Caco-2 (cell line): ENCODE measurements at regions not wholly inside any gene's neighbourhood (a gene's known extent, or its start where the extent isn't known, plus 50 kb on each side); places are given as distances from the start of the nearest gene placed in this dataset.

Experiments
- BruUV-seq: library from RNA; stranded (reverse); fragments of 400-500 nt; replicated peaks from 2 replicates; lab custom pipeline; 2021; lab: Mats Ljungman, UMichigan
- CTCF ChIA-PET: fragments of 300-600 bp; sonication (Branson Sonifier 250); formaldehyde crosslinking; loops from one replicate; lab custom pipeline; 2022; ENCODE audit warnings: antibody characterized with exemption; lab: Charles Lee
- POLR2A ChIA-PET: fragments of 300-600 bp; sonication (Branson Sonifier 250); formaldehyde crosslinking; loops from one replicate; lab custom pipeline; 2022; ENCODE audit warnings: antibody characterized with exemption; lab: Charles Lee
- DNase-seq, 2 experiments: peaks; one replicate each; pipeline versions ENCODE4 v3.0.0 to v3.0.0-alpha.2; 2020 to 2022
- H3K27me3 ChIP-seq: replicated peaks from 2 replicates; pipeline ENCODE4 v1.6.0; 2011; ENCODE audit warnings: low read length; ENCODE audit not compliant: control insufficient read depth, insufficient read depth
- H3K36me3 ChIP-seq: 2 replicates; pipeline ENCODE4 v1.5.1; 2011; ENCODE audit warnings: low read length; ENCODE audit not compliant: control insufficient read depth, insufficient read depth
- H3K4me1 ChIP-seq: fragments of 250-450 bp; sonication (Bioruptor Pico); 2 replicates; pipeline ENCODE4 v1.5.1; 2020; ENCODE audit warnings: mild to moderate bottlenecking
- H3K4me3 ChIP-seq: 2 replicates; pipeline ENCODE4 v1.5.1; 2011; ENCODE audit warnings: low read depth, mild to moderate bottlenecking, control low read depth, low read length
- H3K9me3 ChIP-seq: fragments of 250-450 bp; sonication (Bioruptor Pico); 2 replicates; pipeline ENCODE4 v1.5.1; 2020; ENCODE audit warnings: mild to moderate bottlenecking, moderate library complexity
- H3K27ac Mint-ChIP-seq: one replicate; pipeline ENCODE4 v1.8.0; 2022; ENCODE audit warnings: mixed read lengths; ENCODE audit not compliant: unreplicated experiment
- H3K27me3 Mint-ChIP-seq: one replicate; pipeline ENCODE4 v1.8.0; 2022; ENCODE audit warnings: mixed read lengths; ENCODE audit not compliant: insufficient read depth, unreplicated experiment
- H3K36me3 Mint-ChIP-seq: one replicate; pipeline ENCODE4 v1.8.0; 2022; ENCODE audit warnings: mild to moderate bottlenecking, mixed read lengths; ENCODE audit not compliant: insufficient read depth, unreplicated experiment
- H3K4me1 Mint-ChIP-seq: one replicate; pipeline ENCODE4 v1.8.0; 2022; ENCODE audit warnings: low read depth, mixed read lengths; ENCODE audit not compliant: unreplicated experiment
- H3K4me3 Mint-ChIP-seq: one replicate; pipeline ENCODE4 v1.8.0; 2022; ENCODE audit warnings: mild to moderate bottlenecking, moderate library complexity, mixed read lengths; ENCODE audit not compliant: unreplicated experiment
- H3K9me3 Mint-ChIP-seq: one replicate; pipeline ENCODE4 v1.8.0; 2022; ENCODE audit warnings: mixed read lengths; ENCODE audit not compliant: unreplicated experiment
- intact Hi-C: fragments of 100-400 bp; cut with micrococcal nuclease; formaldehyde crosslinking; loops from one replicate; pipeline ENCODE4 v1.10.0; 2022; ENCODE audit not compliant: unreplicated experiment
- TF ChIP-seq, protein P1 (sequence below), 2 experiments: fragments of 200-600 bp in 1 of 2; IDR thresholded peaks; 1 replicate in 1 of 2; 2 replicates in 1 of 2; pipeline versions ENCODE4 v1.5.1 to v1.8.0; 2011 to 2022; ENCODE audit warnings: antibody characterized with exemption in 1 of 2, control low read depth in 1 of 2, inconsistent platforms in 1 of 2, low read depth in 1 of 2, low read length in 1 of 2, mild to moderate bottlenecking in 1 of 2, moderate library complexity in 1 of 2; ENCODE audit not compliant: insufficient read depth in 1 of 2, severe bottlenecking in 1 of 2, unreplicated experiment in 1 of 2

- intact Hi-C loops, result loop anchor here (10.0 kb wide), 1 partner anchor 1936 kb away; no protein-coding TSS in a partner anchor
- POLR2A ChIA-PET, result interaction anchor here (0.6 kb wide), 1 partner anchor 257 kb away, joined by 4 read pairs; the partner anchor contains the start of gene RASA1
- Mint-ChIP-seq H3K4me1 (no peaks in the 10 kb centered on the region), H3K27me3 (peaks cover 9% of the 10 kb centered on the region), H3K9me3 (no peaks in the 10 kb centered on the region), H3K36me3 (no peaks in the 10 kb centered on the region), H3K27ac (no peak overlapping the region), H3K4me3 (no peak overlapping the region)
- H3K27me3 ChIP-seq, result no peaks in the 10 kb centered on the region
- TF ChIP-seq, protein P1, sequence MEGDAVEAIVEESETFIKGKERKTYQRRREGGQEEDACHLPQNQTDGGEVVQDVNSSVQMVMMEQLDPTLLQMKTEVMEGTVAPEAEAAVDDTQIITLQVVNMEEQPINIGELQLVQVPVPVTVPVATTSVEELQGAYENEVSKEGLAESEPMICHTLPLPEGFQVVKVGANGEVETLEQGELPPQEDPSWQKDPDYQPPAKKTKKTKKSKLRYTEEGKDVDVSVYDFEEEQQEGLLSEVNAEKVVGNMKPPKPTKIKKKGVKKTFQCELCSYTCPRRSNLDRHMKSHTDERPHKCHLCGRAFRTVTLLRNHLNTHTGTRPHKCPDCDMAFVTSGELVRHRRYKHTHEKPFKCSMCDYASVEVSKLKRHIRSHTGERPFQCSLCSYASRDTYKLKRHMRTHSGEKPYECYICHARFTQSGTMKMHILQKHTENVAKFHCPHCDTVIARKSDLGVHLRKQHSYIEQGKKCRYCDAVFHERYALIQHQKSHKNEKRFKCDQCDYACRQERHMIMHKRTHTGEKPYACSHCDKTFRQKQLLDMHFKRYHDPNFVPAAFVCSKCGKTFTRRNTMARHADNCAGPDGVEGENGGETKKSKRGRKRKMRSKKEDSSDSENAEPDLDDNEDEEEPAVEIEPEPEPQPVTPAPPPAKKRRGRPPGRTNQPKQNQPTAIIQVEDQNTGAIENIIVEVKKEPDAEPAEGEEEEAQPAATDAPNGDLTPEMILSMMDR (IDR thresholded peaks at IDR 0.05; ENCODE audit: insufficient read depth in 1 of 2, low read depth in 1 of 2, low read length in 1 of 2, severe bottlenecking in 1 of 2, unreplicated experiment in 1 of 2), result no peak
- CTCF ChIA-PET, result no interaction called here
- no peak for DNase-seq
- no TSS peak for BruUV-seq
- no peak overlapping the region for H3K4me3 ChIP-seq
- H3K4me1 ChIP-seq, result no peaks in the 10 kb centered on the region
- H3K36me3 ChIP-seq, result no peaks in the 10 kb centered on the region
- H3K9me3 ChIP-seq, result no peaks in the 10 kb centered on the region
Observed at GRCh38 chr5:87010736-87011135, 256.9 kb upstream of the RASA1 start.

DNA sequence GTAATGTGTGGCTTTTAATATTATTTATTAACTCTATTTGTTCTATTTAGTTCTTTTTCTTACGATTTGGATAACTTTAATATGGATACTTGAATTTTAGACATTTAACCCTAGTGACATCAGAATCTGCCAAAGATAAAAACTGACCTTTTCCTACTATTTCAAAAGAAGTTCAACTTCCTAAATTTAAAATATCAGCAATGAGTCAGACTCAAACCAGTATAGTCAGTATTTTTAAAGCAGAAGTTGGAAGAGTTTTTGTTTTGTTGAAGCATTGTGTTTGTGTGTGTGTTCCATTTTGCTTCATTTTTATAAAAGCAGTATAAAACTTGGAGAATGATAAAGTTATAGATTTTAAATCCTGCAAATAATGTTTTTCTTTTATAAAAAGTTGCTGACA lies 251.8 kb upstream of the RASA1 start:
- H3K4me3 ChIP-seq, result no peak overlapping the region
- no peak overlapping the region for H3K4me3 Mint-ChIP-seq
- H3K27me3 ChIP-seq, result no peaks in the 10 kb centered on the region; the same call in 1 of the 2 replicates
- H3K4me1 ChIP-seq, result no peaks in the 10 kb centered on the region
- TF ChIP-seq, protein P1 (IDR thresholded peaks at IDR 0.05; ENCODE audit: insufficient read depth in 1 of 2, low read depth in 1 of 2, low read length in 1 of 2, severe bottlenecking in 1 of 2, unreplicated experiment in 1 of 2), result no peak
- H3K4me1 Mint-ChIP-seq, result no peaks in the 10 kb centered on the region
- peaks cover 2% of the 10 kb centered on the region for H3K27me3 Mint-ChIP-seq
- BruUV-seq, result no TSS peak
- no peak for DNase-seq
- no peaks in the 10 kb centered on the region for H3K9me3 Mint-ChIP-seq
- H3K36me3 ChIP-seq, result no peaks in the 10 kb centered on the region
- CTCF ChIA-PET, result no interaction called here
- intact Hi-C loops, result loop anchor here (10.0 kb wide), 1 partner anchor 1941 kb away; no protein-coding TSS in a partner anchor
- no peaks in the 10 kb centered on the region for H3K9me3 ChIP-seq
- H3K27ac Mint-ChIP-seq, result no peak overlapping the region
- no peaks in the 10 kb centered on the region for H3K36me3 Mint-ChIP-seq
- POLR2A ChIA-PET, result no interaction called here

DNA sequence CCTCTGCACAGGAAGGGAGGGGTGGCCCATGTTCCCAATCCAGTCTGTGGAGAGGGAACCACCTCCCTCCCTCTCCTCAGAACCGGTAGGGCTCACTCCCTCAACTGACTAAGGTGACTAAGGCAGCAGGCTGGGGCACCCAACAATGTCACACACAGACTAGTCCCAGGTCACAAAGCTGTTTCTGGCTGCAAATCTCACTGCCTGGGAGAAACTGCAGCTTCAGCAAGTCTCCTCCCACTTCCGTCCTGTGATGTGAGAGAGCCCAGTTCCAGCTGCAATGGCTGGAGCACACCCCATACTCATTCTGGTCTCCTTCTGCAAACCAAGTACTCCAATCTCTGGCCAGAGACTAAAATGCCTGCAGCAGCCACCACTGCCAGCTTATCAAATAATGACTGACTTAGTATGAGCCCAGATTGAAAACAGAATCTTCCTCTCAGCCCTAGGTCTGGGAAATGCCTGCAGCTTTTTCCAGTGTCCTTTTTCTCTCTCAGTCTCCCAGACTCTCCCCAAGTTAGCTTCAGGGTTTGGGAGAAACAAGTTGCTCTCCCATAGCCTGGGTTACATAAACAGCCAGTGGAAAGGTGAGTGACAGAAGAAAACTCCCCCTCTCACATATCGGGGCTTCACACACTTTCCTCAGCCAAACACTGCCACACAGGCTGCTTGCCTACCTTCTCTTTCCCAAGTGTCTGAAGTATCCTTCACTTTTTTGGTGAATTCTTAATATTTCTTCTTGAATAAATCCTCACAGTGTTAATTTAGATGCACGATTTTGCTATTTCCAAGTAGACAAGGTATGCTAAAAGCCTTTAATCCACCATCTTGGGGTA lies 247.4 kb upstream of the RASA1 start:
- no TSS peak for BruUV-seq
- CTCF ChIA-PET, result no interaction called here
- TF ChIP-seq, protein P1 (IDR thresholded peaks at IDR 0.05; ENCODE audit: insufficient read depth in 1 of 2, low read depth in 1 of 2, low read length in 1 of 2, severe bottlenecking in 1 of 2, unreplicated experiment in 1 of 2), result no peak
- Histone ChIP-seq H3K4me1 (no peaks in the 10 kb centered on the region), H3K36me3 (no peaks in the 10 kb centered on the region), H3K9me3 (peaks cover 3% of the 10 kb centered on the region; the same call in 1 of the 2 replicates), H3K4me3 (no peak overlapping the region), H3K27me3 (no peaks in the 10 kb centered on the region; the same call in none of the 2 replicates)
- intact Hi-C loops, result no loop called here
- POLR2A ChIA-PET, result no interaction called here
- Mint-ChIP-seq H3K27me3 (no peaks in the 10 kb centered on the region), H3K4me3 (no peak overlapping the region), H3K36me3 (no peaks in the 10 kb centered on the region), H3K27ac (no peak overlapping the region), H3K9me3 (no peaks in the 10 kb centered on the region), H3K4me1 (no peaks in the 10 kb centered on the region)
- DNase-seq, result no peak
